ENCODE measurements at regions not wholly inside any gene's neighbourhood (a gene's known extent, or its start where the extent isn't known, plus 50 kb on each side); places are given as distances from the start of the nearest gene placed in this dataset.

DNA sequence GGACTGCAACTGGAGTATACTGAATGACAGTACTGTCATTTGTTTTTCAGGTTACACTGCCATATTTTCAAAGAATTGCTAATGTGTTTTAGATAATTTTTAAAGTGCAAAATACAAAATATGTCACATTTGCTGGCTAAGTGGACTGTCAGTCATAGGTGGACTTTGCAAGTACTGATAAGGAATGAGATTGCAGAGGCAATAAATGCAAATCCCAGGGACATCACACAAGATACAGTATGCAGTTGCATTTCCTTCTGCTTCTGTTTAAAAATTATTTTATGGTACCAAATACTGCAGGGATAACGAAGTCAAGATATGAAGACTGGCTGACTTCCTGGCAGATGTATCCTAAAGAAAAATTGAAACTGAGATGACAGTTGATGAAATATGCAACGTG is 237.6 kb upstream of the MAGI2 start:
- TF ChIP-seq, protein P1, sequence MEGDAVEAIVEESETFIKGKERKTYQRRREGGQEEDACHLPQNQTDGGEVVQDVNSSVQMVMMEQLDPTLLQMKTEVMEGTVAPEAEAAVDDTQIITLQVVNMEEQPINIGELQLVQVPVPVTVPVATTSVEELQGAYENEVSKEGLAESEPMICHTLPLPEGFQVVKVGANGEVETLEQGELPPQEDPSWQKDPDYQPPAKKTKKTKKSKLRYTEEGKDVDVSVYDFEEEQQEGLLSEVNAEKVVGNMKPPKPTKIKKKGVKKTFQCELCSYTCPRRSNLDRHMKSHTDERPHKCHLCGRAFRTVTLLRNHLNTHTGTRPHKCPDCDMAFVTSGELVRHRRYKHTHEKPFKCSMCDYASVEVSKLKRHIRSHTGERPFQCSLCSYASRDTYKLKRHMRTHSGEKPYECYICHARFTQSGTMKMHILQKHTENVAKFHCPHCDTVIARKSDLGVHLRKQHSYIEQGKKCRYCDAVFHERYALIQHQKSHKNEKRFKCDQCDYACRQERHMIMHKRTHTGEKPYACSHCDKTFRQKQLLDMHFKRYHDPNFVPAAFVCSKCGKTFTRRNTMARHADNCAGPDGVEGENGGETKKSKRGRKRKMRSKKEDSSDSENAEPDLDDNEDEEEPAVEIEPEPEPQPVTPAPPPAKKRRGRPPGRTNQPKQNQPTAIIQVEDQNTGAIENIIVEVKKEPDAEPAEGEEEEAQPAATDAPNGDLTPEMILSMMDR (IDR thresholded peaks at IDR 0.05): no peak
- Mint-ChIP-seq H3K27me3 (no peaks in the 10 kb centered on the region), H3K4me1 (ENCODE audit: low read depth) (no peaks in the 10 kb centered on the region), H3K4me3 (no peak overlapping the region), H3K27ac (no peak overlapping the region), H3K9me3 (peaks cover 2% of the 10 kb centered on the region), H3K36me3 (ENCODE audit: low read depth) (no peaks in the 10 kb centered on the region)
- ChIA-PET CTCF (no interaction called here), POLR2A (no interaction called here)
- Histone ChIP-seq H3K27ac (ENCODE audit: low read depth in 1 of 2, low read length in 2 of 2) (no peak overlapping the region), H3K4me3 (ENCODE audit: low read length) (no peak overlapping the region), H3K36me3 (ENCODE audit: insufficient read depth, low read length) (no peaks in the 10 kb centered on the region), H3K9me3 (ENCODE audit: control insufficient read depth in 1 of 2, insufficient read depth in 1 of 2, low read length in 2 of 2) (peaks cover 0 to 7% of the 10 kb centered on the region in 2 experiments), H3K4me1 (ENCODE audit: insufficient read depth, low read length) (no peaks in the 10 kb centered on the region), H3K27me3 (ENCODE audit: control insufficient read depth in 1 of 2, insufficient read depth in 2 of 2, low read length in 2 of 2) (no peaks in the 10 kb centered on the region)
- intact Hi-C loops (cut with DNase I, micrococcal nuclease): no loop called here
- ATAC-seq (ENCODE audit: poor library complexity) (no peak), DNase-seq (no peak)

- Histone ChIP-seq H3K4me1 (ENCODE audit: insufficient read depth, low read length) (no peaks in the 10 kb centered on the region), H3K4me3 (ENCODE audit: low read length) (no peak overlapping the region), H3K9me3 (ENCODE audit: control insufficient read depth in 1 of 2, insufficient read depth in 1 of 2, low read length in 2 of 2) (peaks cover 0 to 8% of the 10 kb centered on the region in 2 experiments), H3K27me3 (ENCODE audit: control insufficient read depth in 1 of 2, insufficient read depth in 2 of 2, low read length in 2 of 2) (no peaks in the 10 kb centered on the region), H3K36me3 (ENCODE audit: insufficient read depth, low read length) (no peaks in the 10 kb centered on the region), H3K27ac (ENCODE audit: low read depth in 1 of 2, low read length in 2 of 2) (no peak overlapping the region)
- ATAC-seq (ENCODE audit: poor library complexity): no peak
- ChIA-PET POLR2A (no interaction called here), CTCF (no interaction called here)
- DNase-seq: no peak
- Mint-ChIP-seq H3K27ac (no peak overlapping the region), H3K4me3 (no peak overlapping the region), H3K27me3 (no peaks in the 10 kb centered on the region), H3K9me3 (peaks cover 19% of the 10 kb centered on the region), H3K36me3 (ENCODE audit: low read depth) (no peaks in the 10 kb centered on the region), H3K4me1 (ENCODE audit: low read depth) (no peaks in the 10 kb centered on the region)
- TF ChIP-seq, protein P1 (IDR thresholded peaks at IDR 0.05): no peak
- intact Hi-C loops (cut with DNase I, micrococcal nuclease): no loop called here
Observed at GRCh38 chr7:79684384-79684783, 230.9 kb upstream of the MAGI2 start.

- H3K27me3 Mint-ChIP-seq: no peaks in the 10 kb centered on the region
- no peak overlapping the region for H3K27ac Mint-ChIP-seq
- no peak overlapping the region for H3K4me3 ChIP-seq (ENCODE audit: low read length)
- H3K36me3 Mint-ChIP-seq (ENCODE audit: low read depth): no peaks in the 10 kb centered on the region
- H3K4me1 Mint-ChIP-seq (ENCODE audit: low read depth): no peaks in the 10 kb centered on the region
- TF ChIP-seq, protein P1 (IDR thresholded peaks at IDR 0.05): no peak
- DNase-seq (no peak), ATAC-seq (ENCODE audit: poor library complexity) (no peak)
- POLR2A ChIA-PET: no interaction called here
- peaks cover 19% of the 10 kb centered on the region for H3K9me3 Mint-ChIP-seq
- H3K9me3 ChIP-seq (ENCODE audit: control insufficient read depth in 1 of 2, insufficient read depth in 1 of 2, low read length in 2 of 2): peaks cover 0 to 8% of the 10 kb centered on the region in 2 experiments
- no peaks in the 10 kb centered on the region for H3K27me3 ChIP-seq (ENCODE audit: control insufficient read depth in 1 of 2, insufficient read depth in 2 of 2, low read length in 2 of 2)
- H3K36me3 ChIP-seq (ENCODE audit: insufficient read depth, low read length): no peaks in the 10 kb centered on the region
- no peak overlapping the region for H3K27ac ChIP-seq (ENCODE audit: low read depth in 1 of 2, low read length in 2 of 2)
- CTCF ChIA-PET: no interaction called here
- no peaks in the 10 kb centered on the region for H3K4me1 ChIP-seq (ENCODE audit: insufficient read depth, low read length)
- no peak overlapping the region for H3K4me3 Mint-ChIP-seq
- intact Hi-C loops (cut with DNase I, micrococcal nuclease): no loop called here
Observed at GRCh38 chr7:79683916-79684315, 230.4 kb upstream of the MAGI2 start.

Data from CD4-positive, alpha-beta T cell (primary cell).